ENCODE measurements at regions not wholly inside any gene's neighbourhood (a gene's known extent, or its start where the extent isn't known, plus 50 kb on each side); places are given as distances from the start of the nearest gene placed in this dataset.

- TF ChIP-seq CTCF (conservative IDR thresholded peaks at IDR 0.05; ENCODE audit: low read depth, low read length) = no peak
- no peak for DNase-seq (ENCODE audit: low read depth)
- no peak overlapping the region for H3K4me3 ChIP-seq (ENCODE audit: low read length)
Observed at GRCh38 chr1:18580047-18580446, 50.6 kb upstream of the PAX7 start.

DNA sequence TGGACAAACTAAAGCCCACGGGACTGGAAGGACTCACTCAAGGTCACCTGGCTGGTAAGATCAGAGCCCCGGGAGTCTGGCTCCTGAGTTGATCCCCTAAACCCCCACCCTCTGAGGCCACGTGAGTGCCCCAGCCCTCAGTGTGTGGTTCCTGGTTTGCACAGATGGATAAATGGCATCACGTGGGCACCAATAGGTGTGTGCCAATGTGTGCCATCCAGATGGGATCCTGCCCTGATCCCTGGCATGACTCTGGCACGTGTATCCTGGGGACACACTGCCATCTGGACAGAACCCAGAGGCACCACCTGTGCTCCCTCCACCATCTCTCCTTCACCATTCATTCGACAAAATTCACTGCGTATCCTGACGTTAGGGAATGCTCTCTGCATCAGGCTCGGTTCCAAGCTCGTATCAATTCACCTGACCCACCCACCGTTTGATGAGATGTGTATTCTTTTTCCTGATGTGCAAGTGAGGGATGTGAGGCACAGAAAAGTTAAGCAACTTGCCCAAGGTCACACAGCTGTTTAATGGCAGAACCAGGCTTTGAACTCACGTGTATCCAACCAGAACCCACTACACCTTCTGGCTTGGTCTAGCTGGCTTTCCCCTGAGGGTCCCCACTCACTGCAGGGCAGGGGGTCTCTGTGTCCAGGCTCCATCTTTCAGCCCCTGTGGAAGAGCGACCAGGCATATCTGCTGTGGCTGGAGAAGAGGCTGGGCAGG, 49.8 kb upstream of the PAX7 start:
- no peak for TF ChIP-seq CTCF (conservative IDR thresholded peaks at IDR 0.05; ENCODE audit: low read depth, low read length)

More for the DNA sequence above, 49.8 kb upstream of the PAX7 start:
- no peak overlapping the region for H3K4me3 ChIP-seq (ENCODE audit: low read length)
- no peak for DNase-seq (ENCODE audit: low read depth)

Measured in retinal pigment epithelial cell (primary cell).